ENCODE measurements at regions not wholly inside any gene's neighbourhood (a gene's known extent, or its start where the extent isn't known, plus 50 kb on each side); places are given as distances from the start of the nearest gene placed in this dataset.

- TF ChIP-seq, protein P1, sequence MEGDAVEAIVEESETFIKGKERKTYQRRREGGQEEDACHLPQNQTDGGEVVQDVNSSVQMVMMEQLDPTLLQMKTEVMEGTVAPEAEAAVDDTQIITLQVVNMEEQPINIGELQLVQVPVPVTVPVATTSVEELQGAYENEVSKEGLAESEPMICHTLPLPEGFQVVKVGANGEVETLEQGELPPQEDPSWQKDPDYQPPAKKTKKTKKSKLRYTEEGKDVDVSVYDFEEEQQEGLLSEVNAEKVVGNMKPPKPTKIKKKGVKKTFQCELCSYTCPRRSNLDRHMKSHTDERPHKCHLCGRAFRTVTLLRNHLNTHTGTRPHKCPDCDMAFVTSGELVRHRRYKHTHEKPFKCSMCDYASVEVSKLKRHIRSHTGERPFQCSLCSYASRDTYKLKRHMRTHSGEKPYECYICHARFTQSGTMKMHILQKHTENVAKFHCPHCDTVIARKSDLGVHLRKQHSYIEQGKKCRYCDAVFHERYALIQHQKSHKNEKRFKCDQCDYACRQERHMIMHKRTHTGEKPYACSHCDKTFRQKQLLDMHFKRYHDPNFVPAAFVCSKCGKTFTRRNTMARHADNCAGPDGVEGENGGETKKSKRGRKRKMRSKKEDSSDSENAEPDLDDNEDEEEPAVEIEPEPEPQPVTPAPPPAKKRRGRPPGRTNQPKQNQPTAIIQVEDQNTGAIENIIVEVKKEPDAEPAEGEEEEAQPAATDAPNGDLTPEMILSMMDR (IDR thresholded peaks at IDR 0.05; ENCODE audit: low read depth, low read length): no peak
- no peak overlapping the region for H3K4me3 ChIP-seq (ENCODE audit: low read depth, low read length)
Measured at GRCh38 chr9:129359162-129359811, 181.2 kb upstream of the IER5L start.

- no peak overlapping the region for H3K4me3 ChIP-seq (ENCODE audit: low read depth, low read length)
- TF ChIP-seq, protein P1 (IDR thresholded peaks at IDR 0.05; ENCODE audit: low read depth, low read length): no peak
Measured at GRCh38 chr9:129358621-129359154, 180.6 kb upstream of the IER5L start.

GRCh38 chr9:129357773-129358245 lies 179.7 kb upstream of the IER5L start:
- TF ChIP-seq, protein P1 (IDR thresholded peaks at IDR 0.05; ENCODE audit: low read depth, low read length): no peak
- no peak overlapping the region for H3K4me3 ChIP-seq (ENCODE audit: low read depth, low read length)

- H3K4me3 ChIP-seq (ENCODE audit: low read depth, low read length): no peak overlapping the region
- TF ChIP-seq, protein P1 (IDR thresholded peaks at IDR 0.05; ENCODE audit: low read depth, low read length): no peak
Measured at GRCh38 chr9:129356871-129357772, 179.1 kb upstream of the IER5L start.

DNA sequence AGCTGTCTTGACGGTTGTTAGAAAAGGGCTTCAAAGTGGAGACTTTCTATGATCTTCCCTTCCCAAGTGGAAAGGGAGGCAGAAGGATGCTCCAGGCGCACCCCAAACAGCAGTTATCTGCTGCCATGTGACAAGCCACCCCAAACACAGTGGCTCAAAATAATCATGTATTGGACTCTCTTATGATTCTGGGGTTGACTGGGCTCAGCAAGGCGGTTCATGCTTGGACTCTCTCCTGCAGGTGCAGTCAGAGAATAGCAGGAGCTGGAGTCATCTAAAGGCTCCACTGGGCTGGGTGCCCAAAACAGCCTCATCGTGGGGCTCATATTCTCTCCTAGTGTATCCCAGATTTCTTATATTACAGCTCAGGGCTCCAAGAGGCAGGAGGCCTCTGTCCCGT lies 177.6 kb upstream of the IER5L start:
- H3K4me3 ChIP-seq (ENCODE audit: low read depth, low read length): no peak overlapping the region
- TF ChIP-seq, protein P1 (IDR thresholded peaks at IDR 0.05; ENCODE audit: low read depth, low read length): no peak

DNA sequence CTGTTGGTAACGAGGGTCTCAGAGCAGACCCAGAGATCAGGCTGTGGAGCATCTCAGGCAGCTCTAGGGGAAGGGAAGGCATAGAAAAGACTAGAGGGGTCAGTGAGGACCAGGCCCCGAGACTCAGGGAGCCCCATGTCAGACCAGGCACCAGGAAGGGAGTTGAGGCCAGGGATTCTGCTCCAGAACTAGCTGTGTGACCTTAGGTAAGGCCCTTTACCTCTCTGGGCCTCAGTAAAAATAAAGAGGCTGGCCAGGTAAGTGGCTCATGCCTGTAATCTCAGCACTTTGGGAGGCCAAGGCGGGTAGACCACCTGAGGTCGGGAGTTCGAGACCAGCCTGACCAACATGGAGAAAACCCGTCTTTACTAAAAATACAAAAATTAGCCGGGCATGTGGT lies 176.4 kb upstream of the IER5L start:
- TF ChIP-seq, protein P1 (IDR thresholded peaks at IDR 0.05; ENCODE audit: low read depth, low read length): no peak

More for the DNA sequence above, 176.4 kb upstream of the IER5L start:
- no peak overlapping the region for H3K4me3 ChIP-seq (ENCODE audit: low read depth, low read length)

Data from WI38 (cell line).